Tibial nerve (tissue), 4 donors: ENCODE measurements at regions not wholly inside any gene's neighbourhood (a gene's known extent, or its start where the extent isn't known, plus 50 kb on each side); places are given as distances from the start of the nearest gene placed in this dataset.
A peak's percentile ranks its signal among the peaks of the same experiment; 100 is the strongest.

Source experiments
- DNase-seq, 2 donors: peaks; one replicate each; pipeline ENCODE4 v3.0.0-alpha.2; 2019; ENCODE audit warnings: low spot score in 2 of 2
- H3K27ac ChIP-seq, 4 donors: fragments of 200-600 bp; sonication (generic) in 3 of 4; one replicate each; pipeline ENCODE4 v1.5.1; 2017 to 2019; ENCODE audit warnings: mild to moderate bottlenecking in 1 of 4
- H3K27me3 ChIP-seq, 2 donors: fragments of 200-600 bp; sonication (generic) in 1 of 2; one replicate each; pipeline versions ENCODE4 v1.5.1 to v1.6.0; 2017 to 2019
- H3K36me3 ChIP-seq, 3 donors: fragments of 200-600 bp; sonication (generic); one replicate each; pipeline ENCODE4 v1.5.1; 2018 to 2019
- H3K4me1 ChIP-seq, 4 donors: fragments of 200-600 bp; sonication (generic) in 3 of 4; one replicate each; pipeline ENCODE4 v1.5.1; 2017 to 2019
- H3K4me3 ChIP-seq, 4 donors: fragments of 200-600 bp; sonication (generic) in 3 of 4; one replicate each; pipeline ENCODE4 v1.5.1; 2017 to 2019; ENCODE audit warnings: mild to moderate bottlenecking in 1 of 4, moderate library complexity in 1 of 4
- H3K9me3 ChIP-seq, 4 donors: fragments of 200-600 bp; sonication (generic) in 3 of 4; one replicate each; pipeline ENCODE4 v1.5.1; 2017 to 2019
- CTCF ChIP-seq, 5 experiments: fragments of 200-600 bp in 3 of 5; fragments of 450-650 bp in 2 of 5; sonication (generic) in 3 of 5; IDR thresholded peaks; one replicate each; pipeline ENCODE4 v1.5.1; 2016 to 2019; ENCODE audit warnings: antibody characterized with exemption in 5 of 5, mild to moderate bottlenecking in 3 of 5, moderate library complexity in 2 of 5
- EP300 ChIP-seq, 2 donors: sonication (generic); formaldehyde crosslinking; IDR thresholded peaks; one replicate each; pipeline ENCODE4 v1.6.1; 2017; ENCODE audit warnings: antibody characterized with exemption in 2 of 2, mild to moderate bottlenecking in 1 of 2
- POLR2A ChIP-seq, 2 donors: fragments of 450-650 bp; IDR thresholded peaks; one replicate each; pipeline ENCODE4 v1.6.1; 2017; ENCODE audit warnings: antibody characterized with exemption in 2 of 2, mild to moderate bottlenecking in 2 of 2, moderate library complexity in 2 of 2
- WGBS, 2 donors: methylation state at CpG; one replicate each; pipeline ENCODE4 v1.1.5; 2018; 5-methylcytosine and 5-hydroxymethylcytosine counted together

- TF ChIP-seq POLR2A (IDR thresholded peaks at IDR 0.05), result no peak
- no peak for TF ChIP-seq CTCF (IDR thresholded peaks at IDR 0.05)
- TF ChIP-seq EP300 (IDR thresholded peaks at IDR 0.05), result no peak
- no peaks in the 10 kb centered on the region for H3K4me1 ChIP-seq
- WGBS, 2 donors, result 87 to 96% methylated on average over 4 of the region's 4 CpGs
- DNase-seq, result no peak
- no peak overlapping the region for H3K4me3 ChIP-seq
- no peaks in the 10 kb centered on the region for H3K27me3 ChIP-seq
- H3K36me3 ChIP-seq, result no peaks in the 10 kb centered on the region
- no peaks in the 10 kb centered on the region for H3K9me3 ChIP-seq
- no peak overlapping the region for H3K27ac ChIP-seq
Measured at GRCh38 chr6:134510142-134510541, 192.2 kb upstream of the SGK1 start.

- DNase-seq, result no peak
- H3K9me3 ChIP-seq, result no peaks in the 10 kb centered on the region
- H3K36me3 ChIP-seq, result no peaks in the 10 kb centered on the region
- WGBS, 2 donors, result 94 to 96% methylated on average over 7 of the region's 7 CpGs
- no peaks in the 10 kb centered on the region for H3K27me3 ChIP-seq
- H3K4me1 ChIP-seq, result no peaks in the 10 kb centered on the region
- TF ChIP-seq EP300 (IDR thresholded peaks at IDR 0.05) (no peak), CTCF (IDR thresholded peaks at IDR 0.05) (no peak), POLR2A (IDR thresholded peaks at IDR 0.05) (no peak)
- no peak overlapping the region for H3K27ac ChIP-seq
- no peak overlapping the region for H3K4me3 ChIP-seq
Measured at GRCh38 chr6:134508862-134509498, 191.1 kb upstream of the SGK1 start.

GRCh38 chr6:134506162-134506561 is 188.2 kb upstream of the SGK1 start:
- H3K9me3 ChIP-seq, result no peaks in the 10 kb centered on the region
- no peaks in the 10 kb centered on the region for H3K36me3 ChIP-seq
- TF ChIP-seq CTCF (IDR thresholded peaks at IDR 0.05), result no peak
- TF ChIP-seq EP300 (IDR thresholded peaks at IDR 0.05), result no peak
- no peak for TF ChIP-seq POLR2A (IDR thresholded peaks at IDR 0.05)
- H3K4me1 ChIP-seq, result peaks cover 0 to 6% (median 0%) of the 10 kb centered on the region in 4 donors
- no peaks in the 10 kb centered on the region for H3K27me3 ChIP-seq
- no peak overlapping the region for H3K4me3 ChIP-seq
- DNase-seq, result no peak
- 93 to 96% methylated on average over 4 of the region's 4 CpGs for WGBS, 2 donors
- H3K27ac ChIP-seq, result no peak overlapping the region

GRCh38 chr6:134503585-134504281 is 185.8 kb upstream of the SGK1 start:
- no peaks in the 10 kb centered on the region for H3K36me3 ChIP-seq
- H3K9me3 ChIP-seq, result no peaks in the 10 kb centered on the region
- no peak for TF ChIP-seq POLR2A (IDR thresholded peaks at IDR 0.05)
- no peak for TF ChIP-seq EP300 (IDR thresholded peaks at IDR 0.05)
- TF ChIP-seq CTCF (IDR thresholded peaks at IDR 0.05), result no peak
- no peak for DNase-seq
- no peaks in the 10 kb centered on the region for H3K27me3 ChIP-seq
- WGBS, 2 donors, result 65 to 72% methylated on average over 7 of the region's 7 CpGs
- peak overlapping the region in 1 of 4 donors; percentile 44 for H3K27ac ChIP-seq
- peaks cover 0 to 6% (median 0%) of the 10 kb centered on the region in 4 donors for H3K4me1 ChIP-seq
- no peak overlapping the region for H3K4me3 ChIP-seq
